Epithelial cell of esophagus (primary cell): ENCODE measurements at regions not wholly inside any gene's neighbourhood (a gene's known extent, or its start where the extent isn't known, plus 50 kb on each side); places are given as distances from the start of the nearest gene placed in this dataset.
A peak's percentile ranks its signal among the peaks of the same experiment; 100 is the strongest.

Experiments used
- DNase-seq: peaks from one replicate; pipeline ENCODE4 v3.0.0; 2010; ENCODE audit warnings: low read depth
- H3K4me3 ChIP-seq: 2 replicates; pipeline ENCODE4 v1.5.1; 2011; ENCODE audit warnings: mild to moderate bottlenecking, low read length, control low read depth
- TF ChIP-seq, protein P1 (sequence below): IDR thresholded peaks from 2 replicates; pipeline ENCODE4 v1.5.1; 2011; ENCODE audit warnings: low read depth, mild to moderate bottlenecking, low read length, control low read depth, inconsistent platforms; ENCODE audit not compliant: insufficient read depth; ENCODE audit errors: missing control alignments

DNA sequence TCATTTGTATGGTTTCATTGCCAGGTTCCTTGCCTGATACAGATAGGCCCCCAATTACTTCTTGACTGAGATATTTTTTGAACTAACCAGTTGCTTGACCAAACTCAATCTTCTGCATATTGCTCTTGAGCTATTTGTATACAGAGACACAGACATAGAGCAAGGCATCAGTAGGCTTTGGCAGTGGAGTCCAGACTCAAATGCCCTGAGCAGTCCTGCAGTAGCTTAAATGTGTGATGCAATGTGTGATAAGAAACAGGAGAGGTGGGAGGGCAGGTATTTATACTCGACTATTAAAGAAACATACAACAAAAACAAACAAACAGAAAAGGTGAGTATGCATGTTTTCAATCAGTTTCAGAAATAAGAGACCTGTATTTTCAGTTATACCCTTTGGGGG is 197.9 kb upstream of the DAB1 start:
- TF ChIP-seq, protein P1, sequence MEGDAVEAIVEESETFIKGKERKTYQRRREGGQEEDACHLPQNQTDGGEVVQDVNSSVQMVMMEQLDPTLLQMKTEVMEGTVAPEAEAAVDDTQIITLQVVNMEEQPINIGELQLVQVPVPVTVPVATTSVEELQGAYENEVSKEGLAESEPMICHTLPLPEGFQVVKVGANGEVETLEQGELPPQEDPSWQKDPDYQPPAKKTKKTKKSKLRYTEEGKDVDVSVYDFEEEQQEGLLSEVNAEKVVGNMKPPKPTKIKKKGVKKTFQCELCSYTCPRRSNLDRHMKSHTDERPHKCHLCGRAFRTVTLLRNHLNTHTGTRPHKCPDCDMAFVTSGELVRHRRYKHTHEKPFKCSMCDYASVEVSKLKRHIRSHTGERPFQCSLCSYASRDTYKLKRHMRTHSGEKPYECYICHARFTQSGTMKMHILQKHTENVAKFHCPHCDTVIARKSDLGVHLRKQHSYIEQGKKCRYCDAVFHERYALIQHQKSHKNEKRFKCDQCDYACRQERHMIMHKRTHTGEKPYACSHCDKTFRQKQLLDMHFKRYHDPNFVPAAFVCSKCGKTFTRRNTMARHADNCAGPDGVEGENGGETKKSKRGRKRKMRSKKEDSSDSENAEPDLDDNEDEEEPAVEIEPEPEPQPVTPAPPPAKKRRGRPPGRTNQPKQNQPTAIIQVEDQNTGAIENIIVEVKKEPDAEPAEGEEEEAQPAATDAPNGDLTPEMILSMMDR: no peak
- DNase-seq: no peak
- H3K4me3 ChIP-seq: no peak overlapping the region

DNA sequence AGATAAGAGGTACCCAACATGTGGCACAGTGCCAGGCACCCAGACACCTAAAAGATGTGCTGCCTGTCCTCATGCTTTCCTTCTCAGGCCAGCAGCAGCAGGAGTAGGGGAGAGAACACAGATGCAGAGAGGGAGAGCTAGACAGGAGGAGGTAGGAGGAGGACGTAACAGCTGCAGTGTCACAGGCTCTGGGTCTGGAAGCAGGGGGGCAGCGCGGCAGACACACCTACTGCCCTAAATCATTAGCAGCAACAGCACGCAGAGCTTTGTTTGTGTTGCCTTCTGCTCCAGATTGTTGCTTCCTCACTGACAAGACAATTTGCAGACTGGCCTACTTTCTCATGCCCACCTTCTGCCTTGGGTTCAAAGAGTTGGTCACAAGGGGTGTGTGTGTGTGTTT is 196.7 kb upstream of the DAB1 start:
- DNase-seq: no peak
- TF ChIP-seq, protein P1: no peak
- no peak overlapping the region for H3K4me3 ChIP-seq

DNA sequence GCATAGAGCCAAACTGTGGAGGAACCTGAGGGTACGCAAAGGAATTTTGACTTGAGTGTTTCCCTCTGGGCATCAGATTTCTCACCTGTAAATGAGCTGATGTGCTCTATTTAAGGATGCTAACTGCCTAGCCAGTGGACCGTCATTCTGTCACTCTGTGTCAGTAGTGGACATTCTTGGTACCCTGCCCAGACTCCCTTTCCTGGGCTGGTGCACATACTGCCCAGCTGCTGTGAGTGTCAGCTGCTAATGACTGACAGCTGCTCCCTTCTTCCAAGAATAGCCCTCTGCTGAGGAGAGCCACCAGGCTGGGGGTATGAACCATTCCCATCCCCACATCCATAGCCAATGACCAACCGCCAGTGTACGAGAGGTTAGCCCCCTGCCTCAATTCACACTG is 193.1 kb upstream of the DAB1 start:
- TF ChIP-seq, protein P1: no peak
- no peak for DNase-seq
- H3K4me3 ChIP-seq: no peak overlapping the region

DNA sequence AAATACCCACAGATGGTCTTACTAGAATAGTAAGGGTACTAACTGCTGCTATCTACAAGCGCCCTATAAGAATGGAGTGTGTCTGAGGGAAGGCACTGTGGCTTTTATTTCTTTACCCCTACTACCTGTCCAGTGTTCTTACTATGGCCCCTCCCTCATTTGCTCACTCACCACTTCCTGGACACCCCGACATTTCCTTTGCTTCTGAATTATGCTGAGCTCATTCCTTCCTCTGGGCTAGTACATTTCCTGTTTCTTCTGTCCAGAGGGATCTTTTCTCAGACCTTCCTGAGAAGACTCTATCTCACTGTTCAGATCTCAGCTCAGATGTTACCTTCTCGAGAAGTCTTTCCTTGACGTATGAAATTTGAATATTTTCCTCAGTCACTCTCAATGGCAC is 192.1 kb upstream of the DAB1 start:
- peak; percentile 19 for DNase-seq
- TF ChIP-seq, protein P1: no peak
- H3K4me3 ChIP-seq: no peak overlapping the region

DNA sequence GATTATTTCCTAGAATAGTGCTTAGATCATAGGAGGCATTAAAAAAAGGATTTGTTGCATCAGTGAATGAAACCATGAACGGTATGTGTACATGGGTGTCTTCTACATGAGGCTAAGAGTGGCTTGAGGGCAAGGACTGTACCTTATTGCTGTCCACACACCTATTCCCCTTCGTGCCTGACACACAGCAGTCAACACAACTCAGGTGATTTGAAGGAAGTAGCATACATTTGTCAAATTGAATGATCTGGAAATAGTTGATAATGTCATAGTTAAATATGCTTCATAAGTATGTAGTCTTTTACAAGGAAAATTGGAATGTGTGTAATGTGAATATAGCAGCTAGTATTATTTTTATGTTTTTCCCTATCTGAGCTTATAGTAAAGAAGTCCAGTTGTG is 189.0 kb upstream of the DAB1 start:
- no peak for DNase-seq
- no peak overlapping the region for H3K4me3 ChIP-seq
- TF ChIP-seq, protein P1: no peak

DNA sequence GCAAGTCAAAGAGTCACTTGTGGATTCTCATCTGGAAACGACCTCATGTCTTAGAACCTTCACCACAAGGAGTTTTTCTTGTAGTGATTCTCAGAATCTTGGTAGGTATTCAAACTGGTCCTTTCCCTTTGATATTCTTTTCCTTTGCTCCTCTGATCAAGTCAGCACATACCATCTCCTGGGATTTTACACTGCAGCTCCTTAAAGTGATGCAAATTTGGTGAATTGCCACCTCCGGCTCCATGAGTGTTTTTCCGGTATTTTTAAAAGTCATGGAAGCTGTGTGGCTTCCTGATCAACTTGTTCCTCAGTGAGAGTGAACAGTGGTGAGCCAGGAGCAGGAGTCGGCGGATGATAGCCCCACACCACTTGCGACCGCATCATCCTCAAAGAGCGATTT is 182.1 kb upstream of the DAB1 start:
- TF ChIP-seq, protein P1: no peak
- no peak for DNase-seq
- no peak overlapping the region for H3K4me3 ChIP-seq

DNA sequence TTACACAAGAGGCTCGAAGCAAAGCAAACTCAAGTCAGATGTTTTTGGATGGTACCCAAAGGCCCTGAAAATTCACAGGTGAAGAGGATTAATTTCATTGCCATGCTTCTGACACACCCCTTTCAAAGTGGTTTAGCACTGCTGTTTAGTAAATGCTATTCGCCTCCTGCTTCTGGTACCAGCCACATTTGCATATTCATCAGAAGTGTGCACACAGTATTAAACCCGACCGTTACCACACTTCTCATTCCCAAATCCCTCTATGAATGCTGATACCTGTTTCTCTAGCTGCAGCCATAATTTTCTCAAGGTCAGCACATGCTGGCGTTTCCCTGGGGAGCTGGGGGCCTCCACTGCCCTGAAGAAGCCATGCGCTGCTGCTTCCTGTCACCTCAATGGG is 179.8 kb upstream of the DAB1 start:
- no peak overlapping the region for H3K4me3 ChIP-seq
- TF ChIP-seq, protein P1: no peak
- DNase-seq: no peak
